NB4 (cell line): ENCODE measurements at regions not wholly inside any gene's neighbourhood (a gene's known extent, or its start where the extent isn't known, plus 50 kb on each side); places are given as distances from the start of the nearest gene placed in this dataset.

Source experiments
- CTCF ChIP-seq: IDR thresholded peaks from one replicate; pipeline ENCODE4 v1.5.1; 2012; ENCODE audit warnings: low read depth, low read length
- POLR2A ChIP-seq: IDR thresholded peaks from 2 replicates; pipeline ENCODE4 v1.6.1; 2011; ENCODE audit warnings: mild to moderate bottlenecking; ENCODE audit not compliant: insufficient read length; ENCODE audit errors: extremely low read depth

GRCh38 chr6:132107896-132108295 lies 156.7 kb upstream of the CCN2 start:
- no peak for TF ChIP-seq CTCF
- no peak for TF ChIP-seq POLR2A
